Prostate gland (tissue), 2 donors: ENCODE measurements at regions not wholly inside any gene's neighbourhood (a gene's known extent, or its start where the extent isn't known, plus 50 kb on each side); places are given as distances from the start of the nearest gene placed in this dataset.
A peak's percentile ranks its signal among the peaks of the same experiment; 100 is the strongest.

Experiments
- DNase-seq: peaks from one replicate; pipeline ENCODE4 v3.0.0-alpha.2; 2019; ENCODE audit warnings: low spot score
- H3K27ac ChIP-seq, 2 donors: fragments of 200-600 bp; sonication (generic); 2 replicates each; pipeline ENCODE4 v1.5.1; 2017 to 2019
- H3K27me3 ChIP-seq: fragments of 200-600 bp; sonication (generic); replicated peaks from 2 replicates; pipeline ENCODE4 v1.5.1; 2019; ENCODE audit not compliant: insufficient read depth
- H3K36me3 ChIP-seq, 2 donors: fragments of 200-600 bp; sonication (generic); 1 replicate in 1 of 2; 2 replicates in 1 of 2; pipeline versions ENCODE4 v1.5.1 to v1.8.1; 2017 to 2019
- H3K4me1 ChIP-seq: fragments of 200-600 bp; sonication (generic); replicated peaks from 2 replicates; pipeline ENCODE4 v1.5.1; 2019
- H3K4me3 ChIP-seq, 2 donors: fragments of 200-600 bp; sonication (generic); 2 replicates each; pipeline ENCODE4 v1.5.1; 2017 to 2019
- H3K9me3 ChIP-seq: fragments of 200-600 bp; sonication (generic); 2 replicates; pipeline ENCODE4 v1.5.1; 2017
- POLR2A ChIP-seq: fragments of 450-650 bp; IDR thresholded peaks from one replicate; pipeline ENCODE4 v1.6.1; 2016; ENCODE audit warnings: antibody characterized with exemption, mild to moderate bottlenecking
- POLR2AphosphoS5 ChIP-seq: sonication (generic); formaldehyde crosslinking; IDR thresholded peaks from one replicate; pipeline ENCODE4 v1.6.1; 2017; ENCODE audit warnings: antibody characterized with exemption
- WGBS: methylation state at CpG from one replicate; pipeline ENCODE4 v1.1.5; 2018; 5-methylcytosine and 5-hydroxymethylcytosine counted together
- intact Hi-C: fragments of 100-400 bp; cut with DNase I; formaldehyde crosslinking; loops from one replicate; pipeline ENCODE4 v1.14.2; 2022
- TF ChIP-seq, protein P1 (sequence below), 4 experiments: fragments of 200-600 bp in 2 of 4; fragments of 450-650 bp in 2 of 4; sonication (generic) in 2 of 4; IDR thresholded peaks; 1 replicate in 3 of 4; 2 replicates in 1 of 4; pipeline ENCODE4 v1.5.1; 2016 to 2019; ENCODE audit warnings: antibody characterized with exemption in 4 of 4, mild to moderate bottlenecking in 2 of 4, moderate library complexity in 2 of 4

DNA sequence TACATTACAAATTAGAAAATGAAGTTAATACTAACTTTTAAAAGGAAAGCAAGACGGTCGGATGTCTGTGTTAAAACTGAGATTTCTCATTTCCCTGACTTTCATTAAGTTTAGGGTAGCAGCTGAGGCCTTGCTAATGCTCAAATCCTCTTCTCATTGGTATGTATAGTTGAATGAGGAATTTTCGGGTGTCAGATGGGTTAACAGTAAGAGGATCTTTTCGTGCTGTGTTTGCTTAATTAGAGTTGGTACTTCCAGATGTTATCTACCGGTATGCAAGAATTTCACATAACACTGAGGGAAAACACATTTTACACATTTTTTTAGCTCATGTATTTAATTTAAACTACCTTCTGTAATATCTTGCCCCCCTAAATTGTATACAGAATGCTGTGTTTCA lies 168.2 kb upstream of the CTNND2 start:
- 37% methylated on average over 5 of the region's 5 CpGs for WGBS
- intact Hi-C loops, result no loop called here
- Histone ChIP-seq H3K36me3 (no peaks in the 10 kb centered on the region), H3K4me3 (no peak overlapping the region), H3K9me3 (no peaks in the 10 kb centered on the region), H3K4me1 (no peaks in the 10 kb centered on the region), H3K27ac (no peak overlapping the region), H3K27me3 (no peaks in the 10 kb centered on the region)
- no peak for DNase-seq
- TF ChIP-seq POLR2AphosphoS5 (no peak), POLR2A (no peak)
- TF ChIP-seq, protein P1, sequence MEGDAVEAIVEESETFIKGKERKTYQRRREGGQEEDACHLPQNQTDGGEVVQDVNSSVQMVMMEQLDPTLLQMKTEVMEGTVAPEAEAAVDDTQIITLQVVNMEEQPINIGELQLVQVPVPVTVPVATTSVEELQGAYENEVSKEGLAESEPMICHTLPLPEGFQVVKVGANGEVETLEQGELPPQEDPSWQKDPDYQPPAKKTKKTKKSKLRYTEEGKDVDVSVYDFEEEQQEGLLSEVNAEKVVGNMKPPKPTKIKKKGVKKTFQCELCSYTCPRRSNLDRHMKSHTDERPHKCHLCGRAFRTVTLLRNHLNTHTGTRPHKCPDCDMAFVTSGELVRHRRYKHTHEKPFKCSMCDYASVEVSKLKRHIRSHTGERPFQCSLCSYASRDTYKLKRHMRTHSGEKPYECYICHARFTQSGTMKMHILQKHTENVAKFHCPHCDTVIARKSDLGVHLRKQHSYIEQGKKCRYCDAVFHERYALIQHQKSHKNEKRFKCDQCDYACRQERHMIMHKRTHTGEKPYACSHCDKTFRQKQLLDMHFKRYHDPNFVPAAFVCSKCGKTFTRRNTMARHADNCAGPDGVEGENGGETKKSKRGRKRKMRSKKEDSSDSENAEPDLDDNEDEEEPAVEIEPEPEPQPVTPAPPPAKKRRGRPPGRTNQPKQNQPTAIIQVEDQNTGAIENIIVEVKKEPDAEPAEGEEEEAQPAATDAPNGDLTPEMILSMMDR (IDR thresholded peaks at IDR 0.05), result no peak

DNA sequence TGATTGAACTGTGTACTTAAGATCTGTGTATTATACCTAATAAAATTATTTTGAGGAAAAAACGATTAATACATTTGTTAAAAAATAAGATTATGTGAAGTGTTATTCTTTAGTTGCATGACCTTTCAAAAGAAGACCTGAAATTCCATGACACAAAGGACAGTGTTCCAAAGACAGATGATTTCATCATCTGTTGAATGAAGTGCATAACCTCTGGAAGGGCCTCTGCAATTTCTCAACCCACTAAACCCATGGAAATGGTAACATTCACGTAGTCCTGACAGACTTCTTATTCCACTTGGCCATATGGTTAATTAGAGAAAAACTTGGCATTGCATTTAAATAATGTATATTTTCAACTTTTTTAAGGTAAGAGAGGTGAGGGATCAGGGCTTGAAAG lies 167.2 kb upstream of the CTNND2 start:
- no peaks in the 10 kb centered on the region for H3K4me1 ChIP-seq
- no peak overlapping the region for H3K4me3 ChIP-seq
- no peak for DNase-seq
- intact Hi-C loops, result no loop called here
- TF ChIP-seq, protein P1 (IDR thresholded peaks at IDR 0.05), result no peak
- TF ChIP-seq POLR2A, result no peak
- TF ChIP-seq POLR2AphosphoS5, result no peak
- H3K9me3 ChIP-seq, result no peaks in the 10 kb centered on the region
- no peaks in the 10 kb centered on the region for H3K27me3 ChIP-seq
- WGBS, result 83% methylated on average over 2 of the region's 2 CpGs
- H3K27ac ChIP-seq, result no peak overlapping the region
- H3K36me3 ChIP-seq, result no peaks in the 10 kb centered on the region

DNA sequence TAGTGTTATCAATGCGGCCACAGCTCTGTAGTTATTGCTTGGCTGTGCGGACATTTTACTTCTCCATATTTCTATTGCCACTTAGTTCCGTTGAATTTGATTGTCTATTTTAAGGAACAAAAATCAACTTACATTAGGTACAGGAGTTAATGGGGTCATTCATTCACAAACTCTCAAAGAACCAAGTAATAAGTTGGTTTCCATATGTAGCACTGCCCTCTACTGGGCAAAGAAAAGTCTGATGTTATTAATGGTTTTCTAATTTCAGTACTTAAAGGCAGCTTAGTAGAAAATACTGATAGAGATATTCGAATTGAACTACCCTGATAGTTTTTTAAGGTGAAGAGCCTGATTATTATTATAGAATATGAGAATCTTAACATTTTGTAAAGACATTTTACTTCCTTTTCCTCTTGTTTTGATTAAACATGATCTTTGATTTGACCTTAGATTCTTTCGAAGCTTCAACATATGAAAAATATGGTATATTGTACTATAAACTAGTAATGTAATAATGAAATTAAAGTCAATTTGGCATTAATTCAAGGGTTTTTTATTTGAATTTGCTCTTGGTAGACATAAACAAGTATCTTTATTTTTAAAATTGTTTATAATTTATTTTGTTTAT lies 119.5 kb upstream of the CTNND2 start:
- WGBS, result 45% methylated on average over 5 of the region's 5 CpGs
- intact Hi-C loops, result loop anchor here (10.0 kb wide), 1 partner anchor 1549 kb away; no protein-coding TSS in a partner anchor

DNA sequence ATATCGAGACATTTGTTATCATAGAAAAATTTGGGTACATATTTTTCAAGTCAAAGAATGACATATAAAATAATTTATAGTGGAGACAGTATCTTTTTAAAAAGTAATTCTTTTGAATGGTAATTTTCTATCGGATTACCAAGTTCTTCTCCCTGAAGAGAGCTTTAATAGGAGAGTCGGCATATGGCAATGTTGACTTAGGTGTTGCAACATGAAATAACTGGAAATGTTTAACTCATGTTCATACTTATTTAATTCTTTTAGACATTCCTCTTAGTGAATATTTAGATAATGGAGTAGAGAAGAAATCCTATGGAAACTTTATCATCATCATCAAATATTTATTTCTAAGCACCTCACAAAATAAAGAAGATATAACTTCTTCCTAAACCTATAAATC lies 118.2 kb upstream of the CTNND2 start:
- Histone ChIP-seq H3K27ac (no peak overlapping the region), H3K9me3 (no peaks in the 10 kb centered on the region), H3K36me3 (no peaks in the 10 kb centered on the region), H3K27me3 (no peaks in the 10 kb centered on the region), H3K4me1 (no peaks in the 10 kb centered on the region), H3K4me3 (no peak overlapping the region)
- intact Hi-C loops, result loop anchor here (10.0 kb wide), 1 partner anchor 1548 kb away; no protein-coding TSS in a partner anchor
- no peak for TF ChIP-seq POLR2AphosphoS5
- TF ChIP-seq POLR2A, result no peak
- TF ChIP-seq, protein P1 (IDR thresholded peaks at IDR 0.05), result no peak
- DNase-seq, result no peak
- 35% methylated on average over 3 of the region's 3 CpGs for WGBS

More for the DNA sequence above, 119.5 kb upstream of the CTNND2 start:
- Histone ChIP-seq H3K4me3 (no peak overlapping the region), H3K27me3 (no peaks in the 10 kb centered on the region), H3K27ac (no peak overlapping the region), H3K9me3 (no peaks in the 10 kb centered on the region), H3K36me3 (no peaks in the 10 kb centered on the region), H3K4me1 (no peaks in the 10 kb centered on the region)
- no peak for DNase-seq
- TF ChIP-seq, protein P1 (IDR thresholded peaks at IDR 0.05), result peak; percentile 16 to 53 (median 42)
- TF ChIP-seq POLR2AphosphoS5 (no peak), POLR2A (no peak)

DNA sequence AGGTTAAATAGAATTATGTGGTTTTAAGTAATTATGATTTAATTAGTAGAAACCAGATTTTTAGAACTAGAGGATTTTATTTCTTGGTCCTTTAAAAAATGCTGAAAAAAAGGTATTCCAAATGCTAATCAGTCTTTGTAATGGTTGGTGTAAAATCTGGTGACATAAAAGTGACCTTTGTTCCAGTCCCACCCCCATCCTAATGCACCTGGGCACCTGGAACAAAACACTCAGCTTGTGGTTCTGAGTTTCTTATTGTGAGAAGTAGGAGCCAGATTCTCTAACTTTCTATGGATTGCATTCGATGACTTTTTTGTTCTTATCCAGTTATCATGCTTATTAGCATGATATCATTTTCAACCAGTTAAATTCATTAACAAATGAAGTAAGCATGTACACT lies 115.1 kb upstream of the CTNND2 start:
- Histone ChIP-seq H3K36me3 (no peaks in the 10 kb centered on the region), H3K9me3 (no peaks in the 10 kb centered on the region), H3K27ac (no peak overlapping the region), H3K4me3 (no peak overlapping the region), H3K27me3 (no peaks in the 10 kb centered on the region), H3K4me1 (no peaks in the 10 kb centered on the region)
- TF ChIP-seq POLR2A (no peak), POLR2AphosphoS5 (no peak)
- TF ChIP-seq, protein P1 (IDR thresholded peaks at IDR 0.05), result no peak
- intact Hi-C loops, result no loop called here
- WGBS, result 93% methylated on average over 1 of the region's 1 CpG
- no peak for DNase-seq
